Endothelial cell of umbilical vein (primary cell): ENCODE measurements at regions not wholly inside any gene's neighbourhood (a gene's known extent, or its start where the extent isn't known, plus 50 kb on each side); places are given as distances from the start of the nearest gene placed in this dataset.

Source experiments
- BruUV-seq: library from RNA; stranded (reverse); fragments of 400-500 nt; replicated peaks from 2 replicates; lab custom pipeline; 2021; lab: Mats Ljungman, UMichigan
- CTCF ChIA-PET: fragments of 300-600, 350-600 bp; sonication (Branson Sonifier 250); formaldehyde crosslinking; loops from one replicate; lab custom pipeline; 2021; ENCODE audit warnings: antibody characterized with exemption, inconsistent platforms; lab: Charles Lee
- POLR2A ChIA-PET: fragments of 300-600, 350-600 bp; sonication (Branson Sonifier 250); formaldehyde crosslinking; loops from one replicate; lab custom pipeline; 2021; ENCODE audit warnings: antibody characterized with exemption, inconsistent platforms; lab: Charles Lee
- DNase-seq: peaks from one replicate; pipeline ENCODE4 v3.0.0-alpha.2; 2011; ENCODE audit warnings: low read depth, low spot score
- FAIRE-seq: peaks from 2 replicates; lab custom pipeline; 2011; peaks lifted over from hg19 to GRCh38; lab: Jason Lieb, UNC
- H2AFZ ChIP-seq: 2 replicates; pipeline ENCODE4 v1.6.0; 2012; ENCODE audit warnings: low read depth, low read length, control low read depth, inconsistent platforms
- H3K27ac ChIP-seq: 2 replicates; pipeline ENCODE4 v1.5.1; 2011; ENCODE audit warnings: low read depth, mild to moderate bottlenecking, control low read depth, low read length, moderate library complexity; ENCODE audit not compliant: insufficient read depth
- H3K27me3 ChIP-seq, 2 experiments: 2 replicates each; pipeline versions ENCODE4 v1.6.0 to v1.6.1; 2011; ENCODE audit warnings: low read length in 2 of 2, mixed read lengths in 1 of 2; ENCODE audit not compliant: control insufficient read depth in 2 of 2, insufficient read depth in 2 of 2
- H3K36me3 ChIP-seq, 2 experiments: 2 replicates in 1 of 2; 3 replicates in 1 of 2; pipeline ENCODE4 v1.5.1; 2011; ENCODE audit warnings: low read length in 2 of 2, mild to moderate bottlenecking in 1 of 2, moderate library complexity in 1 of 2; ENCODE audit not compliant: control insufficient read depth in 2 of 2, insufficient read depth in 2 of 2; ENCODE audit errors: extremely low read depth in 1 of 2
- H3K4me1 ChIP-seq: 3 replicates; pipeline ENCODE4 v1.5.1; 2011; ENCODE audit warnings: mild to moderate bottlenecking, low read length; ENCODE audit not compliant: control insufficient read depth, insufficient read depth; ENCODE audit errors: extremely low read depth
- H3K4me2 ChIP-seq: 2 replicates; pipeline ENCODE4 v1.6.1; 2011; ENCODE audit warnings: low read length, control low read depth, mixed read lengths; ENCODE audit not compliant: insufficient read depth
- H3K4me3 ChIP-seq, 3 experiments: fragments of 200-600 bp in 1 of 3; sonication (generic), shearing (Covaris generic) in 1 of 3; replicated peaks in 1 of 3; 2 replicates each; pipeline ENCODE4 v1.5.1; 2011 to 2016; ENCODE audit warnings: control low read depth in 3 of 3, low read length in 3 of 3, mild to moderate bottlenecking in 2 of 3, inconsistent platforms in 1 of 3, low read depth in 1 of 3, moderate library complexity in 1 of 3; ENCODE audit not compliant: insufficient read depth in 1 of 3
- H3K79me2 ChIP-seq: 2 replicates; pipeline ENCODE4 v1.6.0; 2012; ENCODE audit warnings: low read length, inconsistent platforms; ENCODE audit not compliant: control insufficient read depth, insufficient read depth
- H3K9ac ChIP-seq: replicated peaks from 2 replicates; pipeline ENCODE3; 2011; ENCODE audit warnings: low read length, control low read depth; ENCODE audit not compliant: insufficient read depth; ENCODE audit errors: extremely low read depth
- H3K9me1 ChIP-seq: replicated peaks from 3 replicates; pipeline ENCODE4 v1.6.0; 2011; ENCODE audit warnings: mild to moderate bottlenecking, low read length; ENCODE audit not compliant: control insufficient read depth, insufficient read depth; ENCODE audit errors: extremely low read depth
- H3K9me3 ChIP-seq: replicated peaks from 2 replicates; pipeline ENCODE4 v1.5.1; 2012; ENCODE audit warnings: low read length, inconsistent platforms; ENCODE audit not compliant: control insufficient read depth, insufficient read depth
- H4K20me1 ChIP-seq: replicated peaks from 2 replicates; pipeline ENCODE3; 2011; ENCODE audit warnings: mild to moderate bottlenecking, low read length; ENCODE audit not compliant: control insufficient read depth, insufficient read depth; ENCODE audit errors: extremely low read depth
- EZH2 ChIP-seq: IDR thresholded peaks from 2 replicates; pipeline ENCODE4 v1.6.1; 2012; ENCODE audit warnings: borderline replicate concordance, low read depth, mild to moderate bottlenecking, moderate library complexity, low read length, inconsistent platforms; ENCODE audit not compliant: severe bottlenecking
- FOS ChIP-seq: IDR thresholded peaks from 2 replicates; pipeline ENCODE4 v1.6.1; 2011; ENCODE audit warnings: mild to moderate bottlenecking, low read length, moderate library complexity, borderline replicate concordance; ENCODE audit not compliant: insufficient read depth
- GATA2 ChIP-seq: IDR thresholded peaks from 2 replicates; pipeline ENCODE4 v1.7.0; 2011; ENCODE audit warnings: low read depth, mild to moderate bottlenecking, moderate library complexity, mixed read lengths, low read length; ENCODE audit not compliant: insufficient read length, insufficient read depth
- JUN ChIP-seq: IDR thresholded peaks from 2 replicates; pipeline ENCODE4 v1.6.1; 2011; ENCODE audit warnings: borderline replicate concordance, low read depth; ENCODE audit not compliant: insufficient read length, insufficient read depth
- MYC ChIP-seq: IDR thresholded peaks from one replicate; pipeline ENCODE4 v1.6.1; 2011; ENCODE audit warnings: mild to moderate bottlenecking, low read depth, low read length
- POLR2A ChIP-seq: IDR thresholded peaks from 2 replicates; pipeline ENCODE4 v1.6.1; 2012; ENCODE audit warnings: low read depth, mild to moderate bottlenecking, control low read depth, low read length
- POLR2AphosphoS5 ChIP-seq: IDR thresholded peaks from 2 replicates; pipeline ENCODE4 v1.6.1; 2012; ENCODE audit warnings: low read depth, mild to moderate bottlenecking, control low read depth, low read length, moderate library complexity; ENCODE audit not compliant: insufficient read depth
- dilution Hi-C: fragments of 300-500 bp; cut with MboI; formaldehyde crosslinking; loops from one replicate; pipeline ENCODE4 v1.15.0; 2019; ENCODE audit warnings: low sequenced_read_pairs; ENCODE audit not compliant: extremely low pct_ligation_motif_present
- intact Hi-C: fragments of 100-400 bp; cut with micrococcal nuclease; formaldehyde crosslinking; loops from one replicate; pipeline ENCODE4 v1.10.0; 2022
- TF ChIP-seq, protein P1 (sequence below): IDR thresholded peaks from 2 replicates; pipeline ENCODE4 v1.6.1; 2011; ENCODE audit not compliant: insufficient read depth, insufficient read length
- TF ChIP-seq, protein P2 (sequence below), 2 donors: IDR thresholded peaks; 1 replicate in 1 of 2; 2 replicates in 1 of 2; pipeline ENCODE4 v1.5.1; 2011; ENCODE audit warnings: low read length in 2 of 2, mild to moderate bottlenecking in 2 of 2, moderate library complexity in 2 of 2, control low read depth in 1 of 2, inconsistent platforms in 1 of 2, low read depth in 1 of 2; ENCODE audit not compliant: insufficient read depth in 1 of 2; ENCODE audit errors: extremely low read depth in 1 of 2

DNA sequence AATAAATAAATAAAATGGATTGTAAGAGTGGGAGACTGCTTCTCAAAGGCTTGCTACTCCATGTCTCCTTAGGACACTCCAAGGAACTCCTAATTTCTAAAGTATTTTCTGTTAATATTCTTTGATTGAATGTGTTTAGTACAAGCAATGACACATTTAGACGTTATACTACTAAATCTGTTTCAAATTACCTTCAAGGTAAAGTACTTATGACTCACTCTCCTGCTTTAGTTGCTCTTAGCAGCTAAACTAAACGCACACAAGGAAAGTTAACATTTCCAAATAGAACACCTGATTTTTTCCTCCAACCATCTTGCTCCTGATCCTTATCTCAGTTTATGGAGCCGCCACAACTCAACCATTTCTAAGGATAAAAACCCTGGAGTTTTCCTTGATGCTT lies 969.8 kb upstream of the ADGRL4 start:
- intact Hi-C loops (no loop called here), dilution Hi-C loops (no loop called here)
- ChIA-PET POLR2A (no interaction called here), CTCF (no interaction called here)
- no TSS peak for BruUV-seq
- H3K4me3 ChIP-seq: no peak overlapping the region
- no peaks in the 10 kb centered on the region for H3K79me2 ChIP-seq
- TF ChIP-seq, protein P1, sequence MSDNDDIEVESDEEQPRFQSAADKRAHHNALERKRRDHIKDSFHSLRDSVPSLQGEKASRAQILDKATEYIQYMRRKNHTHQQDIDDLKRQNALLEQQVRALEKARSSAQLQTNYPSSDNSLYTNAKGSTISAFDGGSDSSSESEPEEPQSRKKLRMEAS: no peak
- TF ChIP-seq FOS (no peak), POLR2AphosphoS5 (no peak), GATA2 (no peak), MYC (no peak), POLR2A (no peak), EZH2 (no peak), JUN (no peak)
- TF ChIP-seq, protein P2, sequence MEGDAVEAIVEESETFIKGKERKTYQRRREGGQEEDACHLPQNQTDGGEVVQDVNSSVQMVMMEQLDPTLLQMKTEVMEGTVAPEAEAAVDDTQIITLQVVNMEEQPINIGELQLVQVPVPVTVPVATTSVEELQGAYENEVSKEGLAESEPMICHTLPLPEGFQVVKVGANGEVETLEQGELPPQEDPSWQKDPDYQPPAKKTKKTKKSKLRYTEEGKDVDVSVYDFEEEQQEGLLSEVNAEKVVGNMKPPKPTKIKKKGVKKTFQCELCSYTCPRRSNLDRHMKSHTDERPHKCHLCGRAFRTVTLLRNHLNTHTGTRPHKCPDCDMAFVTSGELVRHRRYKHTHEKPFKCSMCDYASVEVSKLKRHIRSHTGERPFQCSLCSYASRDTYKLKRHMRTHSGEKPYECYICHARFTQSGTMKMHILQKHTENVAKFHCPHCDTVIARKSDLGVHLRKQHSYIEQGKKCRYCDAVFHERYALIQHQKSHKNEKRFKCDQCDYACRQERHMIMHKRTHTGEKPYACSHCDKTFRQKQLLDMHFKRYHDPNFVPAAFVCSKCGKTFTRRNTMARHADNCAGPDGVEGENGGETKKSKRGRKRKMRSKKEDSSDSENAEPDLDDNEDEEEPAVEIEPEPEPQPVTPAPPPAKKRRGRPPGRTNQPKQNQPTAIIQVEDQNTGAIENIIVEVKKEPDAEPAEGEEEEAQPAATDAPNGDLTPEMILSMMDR (IDR thresholded peaks at IDR 0.05; ENCODE audit: extremely low read depth in 1 of 2, insufficient read depth in 1 of 2, low read depth in 1 of 2, low read length in 2 of 2): no peak
- FAIRE-seq (no peak), DNase-seq (no peak)
- H3K27ac ChIP-seq: no peak overlapping the region
- H4K20me1 ChIP-seq: no peaks in the 10 kb centered on the region
- no peaks in the 10 kb centered on the region for H3K36me3 ChIP-seq
- H3K4me2 ChIP-seq: no peak overlapping the region
- H3K9ac ChIP-seq: no peak overlapping the region
- H2AFZ ChIP-seq: no peak overlapping the region
- H3K4me1 ChIP-seq: no peaks in the 10 kb centered on the region
- H3K9me1 ChIP-seq: no peaks in the 10 kb centered on the region
- no peaks in the 10 kb centered on the region for H3K27me3 ChIP-seq
- no peaks in the 10 kb centered on the region for H3K9me3 ChIP-seq
